Chondrocyte (in vitro differentiated cells): ENCODE measurements at regions not wholly inside any gene's neighbourhood (a gene's known extent, or its start where the extent isn't known, plus 50 kb on each side); places are given as distances from the start of the nearest gene placed in this dataset.

ENCODE experiments used
- DNase-seq: peaks from one replicate; pipeline ENCODE4 v3.0.0; 2021; ENCODE audit warnings: mixed read lengths, low spot score
- H3K27ac Mint-ChIP-seq: one replicate; pipeline ENCODE4 v1.8.0; 2021; ENCODE audit warnings: mild to moderate bottlenecking, moderate library complexity, mixed read lengths; ENCODE audit not compliant: unreplicated experiment
- H3K27me3 Mint-ChIP-seq: 2 replicates; pipeline ENCODE4 v1.8.0; 2021; ENCODE audit warnings: low read depth, mixed read lengths
- H3K36me3 Mint-ChIP-seq: 2 replicates; pipeline ENCODE4 v1.8.0; 2021; ENCODE audit warnings: low read depth, mixed read lengths
- H3K4me1 Mint-ChIP-seq: 2 replicates; pipeline ENCODE4 v1.8.0; 2021; ENCODE audit warnings: low read depth, mild to moderate bottlenecking, mixed read lengths
- H3K4me3 Mint-ChIP-seq: one replicate; pipeline ENCODE4 v1.8.0; 2021; ENCODE audit warnings: mild to moderate bottlenecking, moderate library complexity, mixed read lengths; ENCODE audit not compliant: unreplicated experiment
- H3K9me3 Mint-ChIP-seq: 2 replicates; pipeline ENCODE4 v1.8.0; 2021; ENCODE audit warnings: low read depth, mixed read lengths
- TF ChIP-seq, protein P1 (sequence below): fragments of 200-600 bp; sonication (generic); IDR thresholded peaks from 2 replicates; pipeline ENCODE4 v1.5.0; 2021; ENCODE audit warnings: antibody characterized with exemption, mild to moderate bottlenecking, moderate library complexity

DNA sequence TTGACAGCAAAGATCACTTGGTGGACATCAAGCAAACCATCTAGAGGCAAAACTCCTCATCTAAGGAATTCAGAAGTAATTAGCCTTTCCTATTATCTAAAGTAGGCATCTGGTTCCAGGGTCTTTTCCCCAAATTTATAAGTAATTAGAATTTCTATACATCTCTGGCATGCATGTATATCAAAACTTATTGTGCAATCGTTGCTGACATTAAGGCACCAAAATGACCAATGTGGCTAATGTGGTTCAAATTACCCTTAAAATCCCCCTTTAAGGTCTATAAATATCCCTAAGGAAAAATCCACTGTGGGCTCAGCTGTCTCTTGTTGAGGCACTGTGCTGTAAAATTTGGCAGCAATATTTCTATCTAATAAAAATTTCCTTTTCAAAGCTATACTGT lies 695.9 kb upstream of the LRRTM4 start:
- Mint-ChIP-seq H3K27me3 (no peaks in the 10 kb centered on the region), H3K36me3 (no peaks in the 10 kb centered on the region), H3K4me1 (no peaks in the 10 kb centered on the region), H3K27ac (no peak overlapping the region), H3K4me3 (no peak overlapping the region), H3K9me3 (no peaks in the 10 kb centered on the region)
- TF ChIP-seq, protein P1, sequence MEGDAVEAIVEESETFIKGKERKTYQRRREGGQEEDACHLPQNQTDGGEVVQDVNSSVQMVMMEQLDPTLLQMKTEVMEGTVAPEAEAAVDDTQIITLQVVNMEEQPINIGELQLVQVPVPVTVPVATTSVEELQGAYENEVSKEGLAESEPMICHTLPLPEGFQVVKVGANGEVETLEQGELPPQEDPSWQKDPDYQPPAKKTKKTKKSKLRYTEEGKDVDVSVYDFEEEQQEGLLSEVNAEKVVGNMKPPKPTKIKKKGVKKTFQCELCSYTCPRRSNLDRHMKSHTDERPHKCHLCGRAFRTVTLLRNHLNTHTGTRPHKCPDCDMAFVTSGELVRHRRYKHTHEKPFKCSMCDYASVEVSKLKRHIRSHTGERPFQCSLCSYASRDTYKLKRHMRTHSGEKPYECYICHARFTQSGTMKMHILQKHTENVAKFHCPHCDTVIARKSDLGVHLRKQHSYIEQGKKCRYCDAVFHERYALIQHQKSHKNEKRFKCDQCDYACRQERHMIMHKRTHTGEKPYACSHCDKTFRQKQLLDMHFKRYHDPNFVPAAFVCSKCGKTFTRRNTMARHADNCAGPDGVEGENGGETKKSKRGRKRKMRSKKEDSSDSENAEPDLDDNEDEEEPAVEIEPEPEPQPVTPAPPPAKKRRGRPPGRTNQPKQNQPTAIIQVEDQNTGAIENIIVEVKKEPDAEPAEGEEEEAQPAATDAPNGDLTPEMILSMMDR, result no peak
- no peak for DNase-seq

DNA sequence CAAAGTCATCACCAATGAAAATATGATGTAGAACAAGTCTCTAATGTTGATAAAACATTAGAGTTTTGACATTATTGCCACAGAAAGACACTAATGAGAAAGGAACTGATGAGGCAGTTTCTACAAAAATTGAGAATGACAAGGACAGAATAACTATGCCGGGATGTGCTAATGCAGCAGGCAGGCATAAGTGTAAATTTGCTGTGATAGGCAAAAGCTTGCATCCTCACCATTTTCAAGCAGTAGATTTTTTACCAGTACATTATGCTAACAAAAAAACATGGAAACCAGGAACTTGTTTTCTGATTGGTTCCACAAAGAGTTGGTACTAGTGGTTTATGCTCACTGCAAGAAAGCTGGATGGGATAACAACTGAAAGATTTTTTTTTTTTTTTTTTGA lies 715.5 kb upstream of the LRRTM4 start:
- no peaks in the 10 kb centered on the region for H3K36me3 Mint-ChIP-seq
- H3K27me3 Mint-ChIP-seq, result peaks cover 3% of the 10 kb centered on the region
- no peaks in the 10 kb centered on the region for H3K4me1 Mint-ChIP-seq
- no peak overlapping the region for H3K27ac Mint-ChIP-seq
- H3K4me3 Mint-ChIP-seq, result no peak overlapping the region
- TF ChIP-seq, protein P1, result no peak
- no peak for DNase-seq
- H3K9me3 Mint-ChIP-seq, result peaks cover 3% of the 10 kb centered on the region

DNA sequence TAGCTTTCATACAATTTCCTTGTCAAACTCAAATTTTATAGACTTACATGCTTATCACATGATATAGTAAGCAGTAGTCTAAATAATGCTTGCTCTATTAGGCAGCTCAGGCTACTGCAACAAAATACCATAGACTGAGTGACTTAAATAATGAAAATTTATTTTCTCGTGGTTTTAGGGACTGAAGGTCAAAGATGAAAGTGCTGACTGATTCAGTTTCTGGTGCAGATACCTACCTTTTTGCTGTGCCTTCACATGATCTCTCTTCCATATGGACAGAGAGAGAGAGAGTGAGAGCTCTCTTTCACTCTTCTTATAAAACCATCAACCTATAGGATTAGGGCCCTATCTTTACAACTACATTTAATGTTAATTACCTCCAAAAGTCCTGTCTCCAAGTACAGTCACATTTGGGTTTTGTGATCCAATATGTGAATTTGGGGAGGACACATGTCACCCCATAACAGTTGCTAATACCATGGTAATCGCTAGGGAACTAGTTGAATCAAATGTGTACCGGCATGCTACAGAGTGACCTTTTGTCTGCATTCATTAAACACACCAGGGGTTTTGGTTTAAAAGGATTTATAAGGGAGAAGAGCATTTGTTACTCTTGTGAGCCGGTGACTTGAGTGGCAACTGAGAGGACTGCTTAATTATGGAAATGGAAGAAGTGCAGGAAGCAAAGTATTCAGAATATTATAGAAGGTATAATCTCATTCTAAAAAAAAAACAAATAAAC lies 723.4 kb upstream of the LRRTM4 start:
- H3K27me3 Mint-ChIP-seq, result peaks cover 3% of the 10 kb centered on the region
- TF ChIP-seq, protein P1, result no peak
- H3K4me1 Mint-ChIP-seq, result no peaks in the 10 kb centered on the region
- no peak overlapping the region for H3K27ac Mint-ChIP-seq
- H3K9me3 Mint-ChIP-seq, result peaks cover 16% of the 10 kb centered on the region
- no peak for DNase-seq
- H3K36me3 Mint-ChIP-seq, result no peaks in the 10 kb centered on the region
- no peak overlapping the region for H3K4me3 Mint-ChIP-seq

DNA sequence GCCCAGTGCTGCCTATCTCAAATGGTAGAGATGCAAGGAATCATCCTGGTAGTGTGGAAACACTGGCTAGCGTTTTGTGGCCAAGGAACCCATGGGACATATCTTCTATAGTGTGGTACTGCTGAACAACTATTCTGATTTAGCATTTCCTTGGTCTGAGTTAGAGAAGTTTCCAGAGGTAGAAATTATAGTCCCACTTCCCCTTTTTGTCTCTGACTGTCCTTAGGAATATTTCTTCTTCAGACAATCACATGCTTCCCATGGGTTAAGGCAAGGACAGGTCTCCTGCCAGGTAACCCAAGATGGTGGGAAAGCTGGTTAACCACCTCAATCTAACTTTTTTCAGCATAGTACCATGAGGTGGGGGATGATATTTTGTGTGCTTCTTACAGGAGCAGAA lies 729.5 kb upstream of the LRRTM4 start:
- TF ChIP-seq, protein P1, result no peak
- Mint-ChIP-seq H3K9me3 (peaks cover 15% of the 10 kb centered on the region), H3K4me3 (no peak overlapping the region), H3K27me3 (no peaks in the 10 kb centered on the region), H3K4me1 (no peaks in the 10 kb centered on the region), H3K27ac (no peak overlapping the region), H3K36me3 (no peaks in the 10 kb centered on the region)
- no peak for DNase-seq

DNA sequence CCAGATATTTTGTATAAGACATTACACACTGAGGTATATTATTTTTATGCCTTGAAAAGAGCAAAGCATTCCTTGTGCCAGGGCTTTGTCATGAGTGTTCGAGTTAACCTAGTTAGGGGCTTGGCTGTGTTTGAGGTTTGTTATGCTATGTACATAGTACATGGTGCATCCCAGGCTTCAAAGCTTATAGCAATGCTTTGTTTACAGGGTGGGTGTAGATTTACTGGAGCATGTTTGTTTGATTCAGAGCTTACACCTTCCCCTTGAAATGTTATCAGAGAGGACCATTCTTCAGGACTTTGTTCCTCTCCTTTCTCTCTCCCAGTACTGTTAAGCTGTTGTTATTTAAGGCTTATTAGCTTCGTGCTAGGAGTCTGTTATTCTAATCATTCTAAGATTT lies 738.7 kb upstream of the LRRTM4 start:
- no peaks in the 10 kb centered on the region for H3K36me3 Mint-ChIP-seq

More for the DNA sequence above, 738.7 kb upstream of the LRRTM4 start:
- H3K27ac Mint-ChIP-seq, result no peak overlapping the region
- no peaks in the 10 kb centered on the region for H3K9me3 Mint-ChIP-seq
- no peak for DNase-seq
- H3K27me3 Mint-ChIP-seq, result peaks cover 8% of the 10 kb centered on the region
- H3K4me3 Mint-ChIP-seq, result no peak overlapping the region
- no peaks in the 10 kb centered on the region for H3K4me1 Mint-ChIP-seq
- TF ChIP-seq, protein P1, result no peak
